ENCODE measurements at regions not wholly inside any gene's neighbourhood (a gene's known extent, or its start where the extent isn't known, plus 50 kb on each side); places are given as distances from the start of the nearest gene placed in this dataset.
"Not testable (repeated sequence)": the region's sequence is repeated elsewhere in the genome, so short reads cannot be mapped to it uniquely, and the experiment has no call there.

DNA sequence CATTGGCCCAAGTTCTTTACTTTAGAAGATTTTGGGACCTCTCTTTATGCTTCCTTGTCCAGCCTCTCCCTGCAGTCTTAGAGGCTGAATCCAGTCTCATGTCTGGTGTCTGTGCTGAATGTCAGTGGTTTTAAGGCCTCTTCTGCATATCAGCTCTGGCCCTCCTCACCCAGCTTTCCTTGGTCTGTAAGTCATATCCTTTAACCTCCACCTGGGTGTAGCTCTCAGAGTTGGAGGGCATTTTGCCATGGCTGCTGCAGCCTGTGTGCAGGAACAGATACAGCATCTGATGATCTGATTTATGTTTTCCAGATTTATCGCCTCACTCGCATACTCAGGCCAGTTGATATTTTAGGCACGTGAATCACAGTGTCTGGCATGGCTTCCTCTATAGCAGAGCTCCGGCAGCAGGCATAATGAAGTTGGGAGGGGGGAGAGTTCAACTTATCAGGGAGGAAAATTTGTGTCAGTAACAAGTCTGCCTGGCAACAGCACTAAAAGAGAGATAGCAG lies 335.0 kb downstream of the PCNX1 start:
- no peak for DNase-seq

DNA sequence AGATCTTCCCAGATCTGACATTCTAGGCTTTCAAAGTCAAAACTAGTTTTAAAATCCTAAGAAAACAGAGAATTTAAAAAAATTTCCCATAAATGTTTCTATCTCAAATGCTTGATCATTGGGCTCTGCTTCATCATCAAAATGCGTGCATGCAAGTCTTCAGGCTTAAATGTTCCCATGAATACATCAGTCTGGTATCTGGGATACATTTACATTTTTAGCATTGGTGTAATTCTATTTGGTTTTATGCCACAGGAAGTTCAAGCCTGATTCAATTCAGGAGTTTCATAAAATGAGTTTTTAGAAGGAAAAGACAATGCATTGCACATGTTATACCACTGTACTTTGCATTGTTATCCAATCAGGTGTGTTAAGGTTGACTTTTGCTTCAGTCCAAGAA lies 336.4 kb downstream of the PCNX1 start:
- no peak for DNase-seq

DNA sequence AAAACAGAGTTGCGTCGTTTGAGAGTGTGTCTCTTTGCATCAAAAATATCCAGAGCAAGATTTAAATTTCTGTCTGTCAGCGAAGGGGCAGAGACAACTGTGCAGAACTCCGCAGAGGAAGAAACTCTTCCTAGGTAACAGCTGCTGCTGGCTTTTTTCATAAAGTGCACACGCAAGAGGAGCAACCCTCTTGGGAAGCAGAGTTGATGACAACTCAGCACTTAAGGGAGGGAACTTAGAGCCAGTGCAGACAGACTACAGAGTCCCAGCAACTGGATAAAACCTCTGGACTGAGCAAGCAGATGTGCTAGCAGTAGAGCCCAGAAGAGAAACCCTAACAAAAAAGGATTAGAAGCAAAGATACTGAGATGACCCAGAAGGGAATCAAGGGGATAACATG lies 337.1 kb downstream of the PCNX1 start:
- DNase-seq = no peak

DNA sequence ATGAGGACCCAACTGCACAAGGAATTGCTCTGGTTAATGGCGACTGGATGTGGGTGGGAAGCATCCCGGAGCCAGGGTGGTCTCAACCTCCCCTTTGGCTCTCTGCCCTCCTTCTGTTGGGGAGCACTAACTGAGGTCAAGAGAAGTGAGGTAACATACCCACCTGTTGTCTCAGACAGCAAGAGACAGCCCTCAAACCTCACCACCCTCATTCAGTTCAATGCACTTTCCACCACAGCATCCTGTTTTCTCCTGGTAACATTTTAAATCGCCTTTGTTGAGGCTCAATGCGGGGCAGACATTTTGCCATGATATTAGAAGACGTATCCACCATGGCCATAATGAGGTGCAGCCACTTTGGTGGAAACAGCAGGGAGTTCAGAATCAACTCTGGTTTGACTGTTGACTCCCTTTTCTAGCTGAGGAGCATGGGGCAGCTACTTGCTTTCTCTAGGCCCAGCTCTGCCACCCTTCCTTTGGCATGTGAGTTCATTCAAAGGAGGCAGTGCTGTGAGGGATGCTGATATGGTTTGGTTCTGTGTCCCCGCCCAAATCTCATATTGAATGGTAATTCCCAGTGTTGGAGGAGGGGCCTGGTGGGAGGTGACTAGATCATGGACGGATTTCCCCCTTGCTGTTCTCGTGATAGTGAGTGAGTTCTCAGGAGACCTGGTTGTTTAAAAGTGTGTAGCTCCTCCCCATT lies 338.6 kb downstream of the PCNX1 start:
- no peak for DNase-seq

DNA sequence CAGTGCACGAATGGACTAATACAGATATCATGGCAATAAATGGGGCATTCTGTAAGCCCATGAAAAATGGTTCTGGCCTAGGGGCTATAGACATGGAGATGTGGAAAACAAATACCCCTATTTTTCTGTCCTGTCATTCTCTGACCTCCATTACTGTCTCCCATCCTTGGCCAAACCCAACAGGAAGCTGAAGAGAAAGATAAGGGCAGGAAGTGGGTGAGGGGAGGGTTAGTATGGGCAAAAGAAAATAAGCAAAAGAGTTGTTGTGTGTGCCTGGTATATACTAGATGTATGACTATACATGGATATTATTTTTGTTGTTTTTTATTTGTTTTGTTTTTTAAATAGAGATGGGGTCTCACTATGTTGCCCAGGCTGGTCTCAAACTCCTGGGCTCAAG lies 339.3 kb downstream of the PCNX1 start:
- DNase-seq = no peak

DNA sequence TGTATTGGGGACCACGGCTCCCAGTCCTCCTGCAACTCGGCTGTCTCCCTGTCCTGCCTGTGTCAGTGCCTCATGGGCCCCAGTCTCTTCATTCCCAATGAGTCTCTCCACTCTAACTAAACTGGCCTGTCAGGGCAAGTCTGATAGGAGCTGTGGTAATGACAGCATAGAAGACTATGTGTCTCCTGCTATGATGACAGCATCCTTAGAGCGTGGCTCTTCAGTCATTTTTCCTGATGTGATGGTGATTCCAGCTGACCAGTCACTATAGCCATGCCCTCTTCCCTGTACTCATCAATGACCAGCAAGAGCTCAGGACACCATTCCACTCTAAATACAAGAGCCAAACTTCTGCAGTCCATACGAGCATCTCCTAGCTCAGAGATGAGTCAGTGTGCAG lies 339.8 kb downstream of the PCNX1 start:
- DNase-seq = no peak

DNA sequence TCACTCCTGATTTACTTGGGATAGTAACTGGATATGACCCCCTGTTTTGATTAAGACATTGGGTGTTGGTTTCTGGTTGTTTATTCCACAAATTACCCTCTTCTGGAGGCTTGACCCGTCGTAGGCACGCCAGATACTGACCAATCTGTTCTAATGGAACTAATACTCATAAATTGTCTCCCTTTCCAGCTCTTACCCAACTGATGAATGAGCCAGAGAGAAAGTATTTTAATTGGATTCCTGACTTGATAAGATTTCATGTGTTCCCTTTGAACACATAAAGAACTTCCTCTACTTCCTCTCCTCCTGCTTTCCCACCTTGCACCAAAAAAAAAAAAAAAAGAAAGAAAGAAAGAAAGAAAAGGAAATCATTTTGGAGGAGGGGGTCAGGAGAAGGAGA lies 340.9 kb downstream of the PCNX1 start:
- DNase-seq = no peak

DNA sequence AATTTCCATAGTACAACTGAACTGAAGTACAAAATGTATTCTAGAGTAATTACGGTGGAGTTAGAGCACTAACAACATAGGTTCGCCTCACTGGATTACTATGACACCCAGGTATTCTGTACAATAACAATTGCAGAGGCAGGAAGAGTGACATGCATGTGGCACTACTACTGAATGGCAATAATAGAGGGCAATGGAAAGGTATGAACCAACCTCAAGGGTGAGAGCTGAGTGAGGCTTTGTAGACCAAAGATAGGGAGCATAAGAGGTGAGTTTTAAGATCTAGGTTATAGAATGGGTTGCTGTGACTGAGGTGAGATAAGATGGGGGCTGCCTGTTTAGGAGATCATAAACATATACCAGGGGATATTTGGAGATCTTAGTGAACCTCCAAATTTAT lies 343.1 kb downstream of the PCNX1 start:
- DNase-seq = no peak

DNA sequence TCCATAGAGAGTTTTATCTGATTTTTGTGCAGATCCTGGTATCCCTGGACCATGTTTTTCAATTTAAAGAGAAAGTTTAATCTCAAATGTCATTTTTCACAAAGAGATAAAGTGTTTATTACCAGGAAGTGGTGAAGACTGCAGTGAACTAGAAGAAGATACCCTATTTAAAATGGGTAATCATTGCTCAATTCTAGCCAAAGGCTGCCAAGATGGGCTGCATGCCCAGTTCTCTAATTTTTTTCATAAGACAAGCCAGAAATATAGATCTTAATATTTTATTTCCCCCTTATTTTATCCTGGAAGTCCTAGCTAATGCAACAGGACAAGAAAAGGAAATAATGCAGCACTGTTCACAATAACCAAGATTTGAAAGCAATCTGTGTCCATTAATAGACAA lies 343.5 kb downstream of the PCNX1 start:
- no peak for DNase-seq

DNA sequence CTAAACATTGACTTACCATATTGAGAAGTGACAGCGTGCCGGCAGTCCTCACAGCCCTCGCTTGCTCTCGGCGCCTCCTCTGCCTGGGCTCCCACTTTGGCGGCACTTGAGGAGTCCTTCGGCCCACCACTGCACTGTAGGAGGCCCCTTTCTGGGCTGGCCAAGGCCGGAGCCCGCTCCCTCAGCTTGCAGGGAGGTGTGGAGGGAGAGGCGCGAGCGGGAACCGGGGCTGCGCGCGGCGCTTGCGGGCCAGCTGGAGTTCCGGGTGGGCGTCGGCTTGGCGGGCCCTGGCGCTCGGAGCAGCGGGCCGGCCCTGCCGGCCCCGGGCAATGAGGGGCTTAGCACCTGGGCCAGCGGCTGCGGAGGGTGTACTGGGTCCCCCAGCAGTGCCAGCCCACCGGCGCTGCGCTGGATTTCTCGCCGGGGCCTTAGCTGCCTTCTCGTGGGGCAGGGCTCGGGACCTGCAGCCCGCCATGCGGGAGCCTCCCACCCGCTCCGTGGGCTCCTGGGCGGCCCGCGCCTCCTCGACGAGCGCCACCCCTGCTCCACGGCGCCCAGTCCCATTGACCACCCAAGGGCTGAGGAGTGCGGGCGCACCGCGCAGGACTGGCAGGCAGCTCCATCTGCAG lies 346.9 kb downstream of the PCNX1 start:
- not testable (repeated sequence) for DNase-seq

DNA sequence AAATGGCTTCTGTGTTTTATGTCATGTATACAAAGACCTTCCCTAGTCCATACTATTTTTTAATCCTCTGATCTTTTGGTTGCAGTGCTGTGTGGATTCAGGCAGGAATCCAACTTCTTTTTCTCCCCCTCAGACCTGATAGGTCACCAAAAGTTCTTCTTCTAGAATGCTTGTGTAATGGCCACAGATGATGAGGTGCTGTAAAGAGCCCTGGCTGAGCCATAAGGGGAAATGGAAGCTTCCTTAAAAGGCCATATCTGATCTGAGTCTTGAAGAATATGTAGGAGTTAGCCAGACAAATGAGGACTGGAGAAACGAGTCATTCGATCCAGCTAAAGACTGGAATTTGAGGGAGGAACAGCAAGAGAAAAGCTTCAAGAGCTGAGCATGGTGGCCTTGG lies 353.9 kb downstream of the PCNX1 start:
- peak; percentile 44 to 69 for DNase-seq

DNA sequence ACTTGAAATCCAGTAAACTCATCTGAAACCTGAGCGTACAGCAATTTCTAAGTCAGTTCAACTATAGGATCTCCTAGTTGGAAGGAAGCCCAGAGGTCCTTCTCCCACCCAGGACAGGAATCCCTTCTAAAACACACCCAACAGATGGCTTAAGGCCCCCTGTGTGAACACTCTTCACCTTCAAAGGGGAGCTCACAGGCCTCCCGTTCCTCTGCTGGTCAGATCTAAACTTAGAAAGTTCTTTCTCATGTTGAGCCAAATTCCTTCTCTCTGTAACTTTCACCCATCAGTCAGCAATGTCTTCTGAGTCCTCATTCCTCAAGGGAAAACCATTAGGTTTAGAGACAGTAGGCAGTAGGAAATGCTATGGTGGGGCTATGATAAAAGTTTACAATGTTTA lies 355.2 kb downstream of the PCNX1 start:
- DNase-seq = no peak

DNA sequence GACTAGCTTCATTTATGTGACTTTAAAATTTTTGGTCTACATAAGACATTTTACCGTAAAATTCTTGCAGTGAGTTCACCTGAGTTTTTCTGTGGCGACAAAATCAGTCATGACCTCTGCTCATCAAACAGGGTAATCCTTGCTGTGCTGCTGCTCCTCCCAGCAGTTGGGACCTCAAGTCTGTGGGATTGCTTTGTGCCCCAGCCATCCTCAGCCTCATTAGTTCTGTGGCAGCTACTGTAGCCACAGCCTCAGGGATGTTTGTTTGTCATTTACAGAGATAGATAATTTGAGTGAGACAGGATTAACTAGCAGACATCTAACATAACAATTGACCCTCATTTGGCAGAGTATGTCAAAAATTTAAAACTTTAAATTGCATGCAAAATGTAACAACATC lies 357.0 kb downstream of the PCNX1 start:
- no peak for DNase-seq

DNA sequence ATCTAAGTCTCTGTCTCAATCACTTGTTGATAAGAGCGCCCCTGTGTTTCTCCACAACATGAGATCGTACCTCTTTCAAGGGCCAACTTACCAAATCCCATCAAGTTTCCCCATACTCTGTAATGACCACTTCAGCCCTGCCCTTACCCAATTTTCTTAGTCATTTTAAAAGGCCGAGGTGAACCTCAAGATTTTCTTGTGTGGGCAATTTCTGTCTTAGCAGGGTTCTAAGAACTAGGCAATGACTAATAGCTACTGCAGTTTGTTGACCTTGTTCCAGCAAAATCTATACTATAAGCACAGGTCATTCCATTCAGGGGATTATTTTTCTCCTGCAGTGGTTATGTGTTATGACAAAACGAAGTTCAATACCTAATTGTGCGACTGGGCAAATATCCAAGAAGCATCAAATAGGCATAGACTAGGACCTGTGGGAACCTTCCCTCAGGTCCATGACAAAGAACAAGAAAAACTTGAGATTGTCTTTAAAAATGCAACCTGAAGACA lies 359.8 kb downstream of the PCNX1 start:
- peak; percentile 79 to 90 for DNase-seq

DNA sequence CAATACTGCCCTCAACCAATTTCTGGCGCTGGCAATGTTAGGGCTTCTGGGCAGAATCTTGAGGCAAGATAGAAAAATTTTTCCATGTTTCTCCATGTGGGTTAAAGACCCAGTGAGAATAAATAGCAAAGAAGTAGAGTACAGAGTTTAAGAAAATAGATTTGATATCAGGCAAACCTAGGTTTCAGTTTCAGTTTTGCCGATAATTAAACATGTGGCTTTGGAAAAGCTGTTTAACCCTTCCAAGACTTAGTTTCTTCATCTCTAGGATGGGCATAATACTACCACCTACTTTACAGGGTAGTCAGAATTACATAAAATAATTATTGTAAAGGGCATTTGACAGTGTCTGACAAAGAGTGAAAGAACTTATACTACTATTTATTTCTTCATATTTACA lies 360.4 kb downstream of the PCNX1 start:
- DNase-seq = peak in 1 of 2 donors; percentile 30

DNA sequence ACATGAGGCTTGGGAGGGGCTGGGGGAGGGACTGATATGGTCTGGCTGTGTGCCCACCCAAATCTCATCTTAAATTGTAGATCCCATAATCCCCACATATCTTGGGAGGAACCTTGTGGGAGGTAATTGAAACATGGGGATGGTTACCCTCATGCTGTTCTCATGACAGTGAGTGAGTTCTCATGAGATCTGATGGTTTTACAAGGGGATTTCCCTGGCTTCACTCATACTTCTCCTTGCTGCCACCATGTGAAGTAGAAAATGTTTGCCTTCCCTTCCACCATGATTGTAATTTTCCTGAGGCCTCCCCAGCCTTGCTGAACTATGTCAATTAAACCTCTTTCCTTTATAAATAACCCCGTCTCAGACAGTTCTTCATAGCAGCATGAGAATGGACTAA lies 362.9 kb downstream of the PCNX1 start:
- peak; percentile 30 to 76 for DNase-seq

DNA sequence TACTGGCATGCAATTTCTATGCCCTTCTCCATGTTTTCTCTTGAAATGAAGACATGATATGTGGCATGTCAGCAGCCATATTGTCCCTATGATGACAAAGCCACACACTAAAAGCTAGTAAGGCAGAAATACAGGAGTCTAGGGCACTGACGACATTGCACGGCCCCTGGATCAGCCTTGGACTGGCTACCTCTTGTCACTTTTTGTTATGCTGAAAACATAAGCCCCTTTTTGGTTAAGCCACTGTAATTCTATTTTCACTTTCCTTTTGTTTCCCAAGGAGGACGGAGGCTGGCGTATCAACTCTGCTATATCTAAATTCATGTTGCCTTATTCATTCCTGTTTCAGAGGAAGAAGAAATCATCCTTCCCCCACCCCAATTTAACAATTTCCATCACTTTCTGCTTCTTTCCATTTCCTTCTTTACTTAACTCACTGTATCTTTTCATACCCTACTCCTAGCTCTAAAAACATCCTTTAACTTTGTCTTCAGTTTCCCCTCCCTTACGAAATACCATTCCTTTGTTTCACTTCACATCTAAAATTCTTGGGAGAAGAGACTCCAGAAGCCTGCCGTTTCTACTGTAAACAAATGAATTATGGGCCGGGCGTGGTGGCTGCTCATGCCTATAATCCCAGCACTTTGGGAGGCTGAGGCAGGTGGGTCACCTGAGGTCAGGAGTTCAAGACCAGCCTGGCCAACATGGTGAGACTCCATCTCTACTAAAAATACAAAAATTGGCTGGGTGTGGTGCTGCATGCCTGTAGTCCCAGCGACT lies 364.1 kb downstream of the PCNX1 start:
- DNase-seq = no peak

DNA sequence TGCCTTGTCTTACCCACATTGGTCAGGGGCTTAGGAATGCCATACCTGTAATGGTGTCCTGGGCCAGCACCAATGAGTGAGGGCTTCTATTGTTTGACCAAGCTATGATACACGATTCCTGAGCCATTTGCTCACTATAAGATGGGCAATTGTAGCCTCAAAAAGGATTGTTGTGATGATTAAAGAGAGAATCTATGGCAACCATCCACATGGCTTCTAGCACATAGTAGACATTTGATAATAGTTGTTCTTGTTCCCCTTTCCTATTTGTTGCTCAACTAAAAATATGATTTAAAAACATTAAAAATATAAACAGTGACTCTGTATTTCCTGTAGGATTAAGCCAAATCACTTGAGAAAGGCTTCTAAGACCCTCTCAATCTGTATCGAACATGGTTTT lies 366.1 kb downstream of the PCNX1 start:
- DNase-seq = no peak

DNA sequence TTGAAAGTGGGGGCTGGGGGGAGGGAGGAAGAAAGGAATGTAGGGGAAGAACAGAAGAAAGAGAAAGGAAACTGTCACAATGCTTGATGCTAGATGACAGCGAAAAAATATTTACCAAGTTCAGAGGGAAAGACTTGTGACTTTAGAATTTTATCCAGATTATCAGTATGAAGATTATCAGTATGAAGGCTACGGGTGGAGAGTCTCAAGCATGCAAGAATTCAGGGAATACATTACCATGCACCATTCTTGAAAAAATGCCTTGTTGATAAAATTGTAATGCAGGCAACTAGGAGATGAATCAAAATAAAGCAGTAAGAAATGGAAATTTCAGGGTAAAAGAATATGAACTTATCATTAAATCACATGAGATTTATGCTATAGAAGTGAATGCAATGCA lies 376.8 kb downstream of the PCNX1 start:
- no peak for DNase-seq

DNA sequence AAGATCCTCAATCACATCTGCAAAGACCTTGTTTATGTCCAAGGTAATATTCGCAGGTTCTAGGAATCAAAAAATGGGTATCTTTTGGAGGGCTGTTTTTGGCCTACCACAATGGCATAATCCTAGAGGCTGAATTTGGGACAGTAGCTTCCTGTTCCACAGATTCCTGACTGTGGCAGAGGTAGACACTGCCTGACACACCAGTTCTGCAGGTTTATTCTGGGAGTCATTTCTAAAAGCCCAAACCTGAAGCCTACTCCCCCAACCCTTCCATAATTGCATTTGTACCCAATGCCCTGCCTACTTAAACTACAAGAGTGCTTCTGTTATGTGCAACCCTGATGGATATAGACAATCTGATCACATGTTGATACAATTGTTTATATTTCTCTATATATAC lies 378.9 kb downstream of the PCNX1 start:
- DNase-seq = no peak

DNA sequence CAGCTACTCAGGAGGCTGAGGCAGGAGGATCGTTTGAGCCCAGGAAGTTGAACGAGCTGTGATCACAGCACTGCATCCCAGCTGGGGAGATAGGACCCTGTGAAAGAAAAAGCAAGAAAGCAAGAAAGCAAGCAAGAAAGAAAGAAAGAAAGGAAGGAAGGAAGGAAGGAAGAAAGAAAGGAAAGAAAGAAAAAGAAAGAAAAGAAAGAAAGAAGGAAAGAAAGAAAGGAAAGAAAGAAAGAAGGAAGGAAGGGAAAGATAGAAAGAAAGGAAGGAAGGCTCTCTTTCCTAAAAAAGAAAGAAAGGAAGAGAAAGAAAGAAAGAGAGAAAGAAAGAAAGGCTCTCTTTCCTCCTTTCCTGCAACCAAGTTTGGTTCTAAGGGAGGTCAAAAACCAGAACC lies 380.3 kb downstream of the PCNX1 start:
- DNase-seq = no peak

DNA sequence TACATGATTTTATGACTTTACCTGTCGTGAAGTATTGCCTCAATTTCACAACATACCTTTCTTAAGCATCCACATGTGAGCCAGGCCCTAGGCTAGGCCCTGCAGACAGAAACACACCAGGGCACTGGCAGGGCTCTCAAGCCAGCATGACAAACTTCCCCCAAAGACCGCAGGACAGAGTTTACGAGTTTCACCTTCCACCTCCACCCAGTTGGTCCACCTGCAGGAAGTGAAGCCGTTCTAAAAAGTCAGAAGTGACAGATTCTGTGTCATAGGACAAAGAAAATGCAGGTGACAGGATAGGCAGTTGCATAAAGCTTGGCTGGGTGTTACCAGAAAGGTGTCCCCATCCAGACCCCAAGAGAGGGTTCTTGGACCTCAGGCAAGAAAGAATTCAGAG lies 382.3 kb downstream of the PCNX1 start:
- DNase-seq = no peak

DNA sequence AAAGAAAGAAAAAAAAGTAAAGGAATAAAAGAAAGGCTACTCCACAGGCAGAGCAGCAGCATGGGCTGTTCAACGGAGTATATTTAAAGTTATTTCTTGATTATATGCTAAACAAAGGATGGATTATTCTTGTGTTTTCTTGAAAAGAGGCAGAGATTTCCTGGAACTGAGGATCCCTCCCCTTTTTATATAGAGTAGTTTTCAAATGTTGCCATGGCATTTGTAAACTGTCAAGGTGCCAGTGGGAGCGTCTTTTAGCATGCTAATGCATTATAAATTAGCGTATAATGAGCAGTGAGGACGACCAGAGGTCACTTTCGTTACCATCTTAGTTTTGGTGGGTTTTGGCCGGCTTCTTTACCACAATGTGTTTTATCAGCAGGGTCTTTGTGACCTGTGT lies 383.0 kb downstream of the PCNX1 start:
- DNase-seq = no peak

DNA sequence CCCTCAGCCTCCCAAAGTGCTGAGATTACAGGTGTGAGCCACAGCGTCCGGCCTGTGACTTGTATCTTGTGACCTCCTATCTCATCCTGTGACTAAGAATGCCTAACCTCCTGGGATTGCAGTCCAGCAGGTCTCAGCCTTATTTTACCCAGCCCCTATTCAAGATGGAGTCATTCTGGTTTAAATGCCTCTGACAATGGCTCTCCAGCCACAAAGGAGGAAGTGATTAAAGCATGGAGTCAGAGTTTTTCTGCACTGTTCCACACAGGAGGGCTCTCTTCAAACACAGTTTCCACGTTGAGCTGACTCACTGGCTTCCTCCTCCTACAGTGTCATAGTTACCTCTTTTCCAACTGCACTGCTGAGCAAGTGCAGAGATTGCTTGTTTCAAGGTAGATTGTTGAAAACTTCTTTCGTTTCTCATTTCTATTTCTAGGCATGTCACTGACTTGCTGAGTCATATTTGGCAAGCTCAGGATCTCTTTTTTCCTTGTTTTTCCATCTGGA lies 383.8 kb downstream of the PCNX1 start:
- DNase-seq = peak; percentile 68 to 84

Data from inflammatory macrophage treated with lipopolysaccharide for 1 hour (primary cell).